H7 (cell line): ENCODE measurements at regions not wholly inside any gene's neighbourhood (a gene's known extent, or its start where the extent isn't known, plus 50 kb on each side); places are given as distances from the start of the nearest gene placed in this dataset.

Experiments used
- DNase-seq: peaks from one replicate; pipeline ENCODE4 v3.0.0; 2012
- H3K27me3 ChIP-seq: 2 replicates; pipeline ENCODE4 v1.6.0; 2011; ENCODE audit warnings: mild to moderate bottlenecking, low read length; ENCODE audit not compliant: control insufficient read depth, insufficient read depth
- H3K36me3 ChIP-seq: replicated peaks from 2 replicates; pipeline ENCODE4 v1.5.1; 2011; ENCODE audit warnings: low read length; ENCODE audit not compliant: control insufficient read depth, insufficient read depth
- H3K4me3 ChIP-seq: 2 replicates; pipeline ENCODE4 v1.5.1; 2011; ENCODE audit warnings: low read depth, mild to moderate bottlenecking, control low read depth, low read length, moderate library complexity; ENCODE audit not compliant: insufficient read depth

- no peaks in the 10 kb centered on the region for H3K36me3 ChIP-seq
- no peaks in the 10 kb centered on the region for H3K27me3 ChIP-seq
- DNase-seq = no peak
- no peak overlapping the region for H3K4me3 ChIP-seq
These were observed 201.9 kb upstream of the BCOR start for GRCh38 chrX:40299641-40300046.

GRCh38 chrX:40298572-40299479 is 201.1 kb upstream of the BCOR start:
- peak; percentile 81 for DNase-seq
- Histone ChIP-seq H3K27me3 (no peaks in the 10 kb centered on the region), H3K36me3 (no peaks in the 10 kb centered on the region), H3K4me3 (no peak overlapping the region)

- peak; percentile 55 for DNase-seq
- Histone ChIP-seq H3K36me3 (no peaks in the 10 kb centered on the region), H3K4me3 (no peak overlapping the region), H3K27me3 (no peaks in the 10 kb centered on the region)
These were observed 200.3 kb upstream of the BCOR start for GRCh38 chrX:40298069-40298468.

DNA sequence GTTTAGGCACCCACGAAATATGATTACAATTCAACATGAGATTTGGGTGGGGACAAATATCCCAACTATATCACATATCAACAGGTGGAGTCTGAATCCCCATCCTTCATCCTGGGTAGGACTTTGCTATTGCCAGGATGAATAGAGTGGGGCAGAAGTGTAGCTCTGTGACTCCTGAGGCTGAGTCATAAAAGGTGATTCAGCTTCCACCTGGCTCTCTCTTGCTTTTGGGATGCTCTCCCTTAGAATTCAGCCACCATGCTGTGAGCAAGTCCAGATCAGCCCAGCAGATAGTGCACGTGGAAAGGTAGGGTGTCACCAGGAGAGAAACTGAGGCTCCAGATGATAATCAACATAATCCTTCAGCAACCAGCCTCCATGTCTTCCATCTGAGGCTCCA is 193.8 kb upstream of the BCOR start:
- Histone ChIP-seq H3K27me3 (no peaks in the 10 kb centered on the region), H3K4me3 (no peak overlapping the region), H3K36me3 (no peaks in the 10 kb centered on the region)
- DNase-seq = no peak

DNA sequence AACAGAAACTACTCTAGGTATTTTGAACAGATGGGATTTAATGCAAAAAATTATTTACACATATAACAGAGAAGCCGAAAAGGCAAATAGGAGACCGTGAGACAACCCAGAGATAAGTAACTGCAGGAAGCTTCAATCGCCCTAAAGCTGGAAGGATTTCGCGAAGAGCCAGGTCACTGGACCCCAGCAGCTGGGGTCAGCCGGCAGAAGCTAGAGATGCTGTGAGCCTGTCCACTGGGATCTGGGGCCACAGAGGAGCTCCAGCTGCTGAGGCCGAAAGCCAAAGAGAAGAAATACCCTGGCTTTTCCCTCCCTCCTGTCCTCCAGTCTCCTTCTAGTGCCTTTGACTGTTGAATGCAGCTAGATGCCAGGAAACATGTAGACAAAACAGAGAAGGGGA is 192.8 kb upstream of the BCOR start:
- Histone ChIP-seq H3K36me3 (no peaks in the 10 kb centered on the region), H3K27me3 (no peaks in the 10 kb centered on the region), H3K4me3 (no peak overlapping the region)
- no peak for DNase-seq

DNA sequence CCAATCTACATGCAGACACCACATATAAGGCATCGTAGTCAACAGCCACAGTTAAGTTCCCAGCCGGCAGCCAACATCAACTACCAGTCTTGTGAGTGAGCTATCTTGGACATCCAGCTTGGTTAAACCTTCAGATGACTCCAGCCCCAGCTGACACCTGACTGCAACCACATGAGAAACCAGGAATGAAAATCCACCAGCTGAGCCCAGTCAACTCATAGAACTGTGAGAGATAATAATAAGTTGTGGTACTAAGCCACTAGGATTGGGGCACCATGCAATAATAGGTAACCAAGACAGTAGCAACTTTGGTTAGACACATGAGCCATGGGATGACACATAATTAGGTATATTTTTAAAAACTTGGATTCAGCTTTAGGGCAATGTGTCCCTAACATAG is 188.1 kb upstream of the BCOR start:
- DNase-seq = no peak
- H3K27me3 ChIP-seq = no peaks in the 10 kb centered on the region
- H3K36me3 ChIP-seq = no peaks in the 10 kb centered on the region
- no peak overlapping the region for H3K4me3 ChIP-seq

GRCh38 chrX:40284852-40285251 is 187.1 kb upstream of the BCOR start:
- Histone ChIP-seq H3K27me3 (no peaks in the 10 kb centered on the region), H3K4me3 (no peak overlapping the region), H3K36me3 (no peaks in the 10 kb centered on the region)
- no peak for DNase-seq

- H3K4me3 ChIP-seq = no peak overlapping the region
- H3K27me3 ChIP-seq = no peaks in the 10 kb centered on the region
- DNase-seq = no peak
- H3K36me3 ChIP-seq = no peaks in the 10 kb centered on the region
These were observed 186.2 kb upstream of the BCOR start for GRCh38 chrX:40283981-40284380.

DNA sequence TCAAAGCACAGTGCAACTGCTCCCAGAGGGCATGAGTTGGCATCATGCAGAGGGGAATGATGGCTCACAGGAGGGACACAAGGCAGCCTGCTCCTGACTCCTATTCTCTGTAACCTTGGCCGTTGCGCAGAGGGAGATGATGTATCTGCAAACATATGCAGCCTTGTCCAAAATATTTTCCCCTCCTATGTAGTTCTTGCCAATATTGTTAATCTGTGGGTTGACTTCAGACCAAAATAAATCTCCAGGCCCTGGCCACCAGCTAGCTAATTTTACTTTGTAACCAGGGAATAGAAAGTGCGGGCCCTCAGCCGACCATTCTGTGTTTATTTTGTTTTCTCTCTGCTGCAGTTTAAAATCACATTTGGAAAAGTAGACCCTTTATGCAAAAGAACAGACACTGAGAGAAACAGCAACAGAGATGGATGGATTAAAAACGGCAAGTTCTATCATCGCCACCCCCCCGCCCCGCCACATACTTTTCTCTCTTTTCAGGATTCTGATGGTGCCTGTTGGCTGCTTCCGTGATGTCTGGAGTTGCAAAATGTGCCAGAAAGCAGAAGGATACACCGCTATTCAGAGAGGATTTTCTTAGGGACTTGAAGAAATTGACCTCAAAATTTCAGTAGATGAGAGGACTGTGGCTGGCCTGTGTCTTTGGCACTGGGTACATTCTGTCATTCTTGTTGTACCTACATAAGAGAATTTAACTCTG is 185.3 kb upstream of the BCOR start:
- Histone ChIP-seq H3K27me3 (no peaks in the 10 kb centered on the region), H3K4me3 (no peak overlapping the region), H3K36me3 (no peaks in the 10 kb centered on the region)
- DNase-seq = no peak

DNA sequence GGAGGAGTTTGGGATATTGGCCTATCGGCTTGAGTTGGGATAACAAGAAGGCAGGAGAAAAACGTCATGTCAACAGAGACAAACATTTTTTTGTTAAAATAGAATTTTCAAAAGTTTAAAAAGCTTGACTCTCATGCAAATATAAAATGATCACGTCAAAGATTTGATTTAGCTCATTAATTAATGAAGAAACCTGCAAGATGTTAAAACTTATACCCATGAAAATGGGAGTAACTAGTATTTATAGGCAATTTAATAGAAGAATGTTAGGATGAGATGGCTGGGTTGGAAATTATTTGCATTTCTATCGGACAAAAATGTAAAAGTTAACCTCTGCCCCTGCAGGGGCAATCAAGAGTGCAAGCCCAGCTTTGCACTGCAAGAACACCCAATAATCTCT is 184.6 kb upstream of the BCOR start:
- Histone ChIP-seq H3K36me3 (no peaks in the 10 kb centered on the region), H3K4me3 (no peak overlapping the region), H3K27me3 (no peaks in the 10 kb centered on the region)
- DNase-seq = no peak

- no peak for DNase-seq
- Histone ChIP-seq H3K27me3 (no peaks in the 10 kb centered on the region), H3K36me3 (no peaks in the 10 kb centered on the region), H3K4me3 (no peak overlapping the region)
These were observed 183.7 kb upstream of the BCOR start for GRCh38 chrX:40281336-40282005.

- Histone ChIP-seq H3K4me3 (no peak overlapping the region), H3K36me3 (no peaks in the 10 kb centered on the region), H3K27me3 (no peaks in the 10 kb centered on the region)
- DNase-seq = peak; percentile 29
These were observed 182.0 kb upstream of the BCOR start for GRCh38 chrX:40279762-40280161.

- no peaks in the 10 kb centered on the region for H3K36me3 ChIP-seq
- H3K27me3 ChIP-seq = no peaks in the 10 kb centered on the region
- no peak for DNase-seq
- no peak overlapping the region for H3K4me3 ChIP-seq
These were observed 181.3 kb upstream of the BCOR start for GRCh38 chrX:40279091-40279430.

DNA sequence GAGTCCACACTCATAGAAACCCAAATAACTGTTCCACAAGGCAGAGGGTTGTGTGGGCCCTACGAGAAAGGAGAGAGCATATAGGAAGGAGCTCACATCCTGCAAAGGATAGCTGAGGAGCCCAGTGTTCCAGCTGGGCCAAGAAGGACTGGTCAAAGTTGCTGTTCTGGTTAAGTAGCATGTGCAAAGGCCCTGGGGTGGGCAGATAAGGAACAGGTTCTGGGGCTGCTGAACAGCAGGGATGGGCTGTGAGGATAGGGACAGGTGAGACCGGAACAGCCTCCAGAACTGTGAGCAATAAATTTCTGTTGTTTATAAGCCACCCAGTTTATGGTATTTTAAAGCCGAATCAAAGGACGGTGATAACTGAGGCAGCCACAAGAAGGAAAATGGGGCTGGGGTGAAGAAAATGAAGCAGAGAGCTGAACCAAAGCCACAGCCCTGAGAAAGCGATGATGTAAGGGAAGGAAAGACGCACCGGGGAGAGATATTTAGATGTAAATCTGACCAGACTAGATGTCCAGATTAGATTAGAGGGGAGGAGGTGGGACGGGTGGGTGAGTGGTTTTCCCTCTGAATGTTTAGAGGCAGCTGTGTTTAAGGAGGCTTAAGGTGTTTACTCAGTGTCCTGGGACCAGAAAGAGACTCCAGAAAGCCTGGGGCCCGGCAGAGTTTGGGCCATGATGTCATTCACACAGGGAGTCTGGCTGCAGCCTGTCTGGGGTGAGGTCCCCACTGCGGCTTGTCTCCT is 180.8 kb upstream of the BCOR start:
- DNase-seq = no peak

More for the DNA sequence above, 180.8 kb upstream of the BCOR start:
- Histone ChIP-seq H3K36me3 (no peaks in the 10 kb centered on the region), H3K27me3 (no peaks in the 10 kb centered on the region), H3K4me3 (no peak overlapping the region)
